Breast epithelium (tissue), 3 donors: ENCODE measurements at regions not wholly inside any gene's neighbourhood (a gene's known extent, or its start where the extent isn't known, plus 50 kb on each side); places are given as distances from the start of the nearest gene placed in this dataset.

Experiments used
- POLR2A ChIP-seq: fragments of 450-650 bp; IDR thresholded peaks from one replicate; pipeline ENCODE4 v1.6.1; 2016; ENCODE audit warnings: antibody characterized with exemption, mild to moderate bottlenecking, moderate library complexity
- POLR2AphosphoS5 ChIP-seq, 3 donors: sonication (generic); formaldehyde crosslinking; IDR thresholded peaks; one replicate each; pipeline ENCODE4 v1.6.1; 2017; ENCODE audit warnings: antibody characterized with exemption in 3 of 3
- TF ChIP-seq, protein P1 (sequence below), 3 donors: fragments of 450-650 bp; IDR thresholded peaks; one replicate each; pipeline ENCODE4 v1.5.1; 2016 to 2017; ENCODE audit warnings: antibody characterized with exemption in 3 of 3, mild to moderate bottlenecking in 3 of 3, moderate library complexity in 3 of 3

DNA sequence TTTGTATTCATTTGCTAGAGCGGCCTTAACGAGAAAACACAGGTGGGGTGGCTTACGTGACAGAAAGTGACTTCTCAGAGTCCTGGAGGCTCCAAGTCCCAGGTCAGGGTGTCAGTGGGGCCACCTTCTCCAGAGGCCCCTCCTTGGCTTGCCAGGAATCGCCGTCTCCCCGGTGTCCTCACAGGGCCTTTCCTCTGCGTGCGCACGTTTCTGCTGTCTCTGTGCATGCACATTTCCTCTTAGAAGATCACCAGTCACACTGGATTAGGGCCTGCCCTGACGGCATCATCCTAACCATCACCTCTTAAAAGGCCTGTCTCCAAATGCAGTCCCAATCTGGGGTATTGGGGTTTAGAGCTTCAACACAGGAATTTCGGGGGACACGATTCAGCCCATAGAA is 63.8 kb upstream of the HELT start:
- TF ChIP-seq, protein P1, sequence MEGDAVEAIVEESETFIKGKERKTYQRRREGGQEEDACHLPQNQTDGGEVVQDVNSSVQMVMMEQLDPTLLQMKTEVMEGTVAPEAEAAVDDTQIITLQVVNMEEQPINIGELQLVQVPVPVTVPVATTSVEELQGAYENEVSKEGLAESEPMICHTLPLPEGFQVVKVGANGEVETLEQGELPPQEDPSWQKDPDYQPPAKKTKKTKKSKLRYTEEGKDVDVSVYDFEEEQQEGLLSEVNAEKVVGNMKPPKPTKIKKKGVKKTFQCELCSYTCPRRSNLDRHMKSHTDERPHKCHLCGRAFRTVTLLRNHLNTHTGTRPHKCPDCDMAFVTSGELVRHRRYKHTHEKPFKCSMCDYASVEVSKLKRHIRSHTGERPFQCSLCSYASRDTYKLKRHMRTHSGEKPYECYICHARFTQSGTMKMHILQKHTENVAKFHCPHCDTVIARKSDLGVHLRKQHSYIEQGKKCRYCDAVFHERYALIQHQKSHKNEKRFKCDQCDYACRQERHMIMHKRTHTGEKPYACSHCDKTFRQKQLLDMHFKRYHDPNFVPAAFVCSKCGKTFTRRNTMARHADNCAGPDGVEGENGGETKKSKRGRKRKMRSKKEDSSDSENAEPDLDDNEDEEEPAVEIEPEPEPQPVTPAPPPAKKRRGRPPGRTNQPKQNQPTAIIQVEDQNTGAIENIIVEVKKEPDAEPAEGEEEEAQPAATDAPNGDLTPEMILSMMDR (IDR thresholded peaks at IDR 0.05), result no peak
- no peak for TF ChIP-seq POLR2AphosphoS5 (IDR thresholded peaks at IDR 0.05)
- no peak for TF ChIP-seq POLR2A
